CD4-positive, alpha-beta T cell treated with Interleukin-15 for 1 hour (primary cell): ENCODE measurements at regions not wholly inside any gene's neighbourhood (a gene's known extent, or its start where the extent isn't known, plus 50 kb on each side); places are given as distances from the start of the nearest gene placed in this dataset.
"Not testable (repeated sequence)": the region's sequence is repeated elsewhere in the genome, so short reads cannot be mapped to it uniquely, and the experiment has no call there.

ENCODE experiments used
- DNase-seq: peaks from one replicate; pipeline ENCODE4 v3.0.0-alpha.2; 2020

GRCh38 chr5:67612961-67613360, 416.4 kb upstream of the CD180 start:
- DNase-seq: no peak

DNA sequence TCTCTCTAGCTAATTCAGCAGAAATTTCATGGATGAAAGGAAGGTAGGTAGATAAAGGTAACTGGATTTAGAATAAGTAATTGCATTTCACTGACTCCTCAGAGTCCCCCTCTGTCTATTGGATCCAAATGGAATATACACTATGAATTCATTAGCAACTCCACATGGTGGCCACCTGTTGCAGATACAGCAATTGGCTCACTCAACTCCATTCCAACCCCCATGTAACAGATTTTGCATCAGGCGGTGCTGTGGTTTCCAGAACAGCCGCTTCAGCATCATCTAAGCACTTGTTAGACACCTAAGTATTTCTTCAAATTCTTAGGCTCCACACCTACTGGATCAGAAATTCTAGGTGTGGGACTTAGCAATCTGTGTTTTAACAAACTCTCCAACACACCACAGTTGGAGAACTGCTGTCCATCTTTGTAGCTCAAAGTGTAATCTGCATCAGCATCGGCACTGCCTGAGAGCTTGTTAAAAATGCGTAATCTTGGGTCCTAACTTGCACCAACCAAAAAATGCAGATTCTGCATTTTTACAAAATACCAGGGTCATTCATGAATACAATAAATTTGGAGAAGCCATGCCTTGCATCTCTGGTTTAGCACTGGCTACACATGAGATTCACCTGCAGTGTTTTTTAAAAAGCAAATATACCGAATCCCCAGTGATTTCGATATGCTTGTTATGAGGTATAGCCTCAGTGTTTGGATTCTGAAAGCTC, 413.8 kb upstream of the CD180 start:
- DNase-seq: no peak

DNA sequence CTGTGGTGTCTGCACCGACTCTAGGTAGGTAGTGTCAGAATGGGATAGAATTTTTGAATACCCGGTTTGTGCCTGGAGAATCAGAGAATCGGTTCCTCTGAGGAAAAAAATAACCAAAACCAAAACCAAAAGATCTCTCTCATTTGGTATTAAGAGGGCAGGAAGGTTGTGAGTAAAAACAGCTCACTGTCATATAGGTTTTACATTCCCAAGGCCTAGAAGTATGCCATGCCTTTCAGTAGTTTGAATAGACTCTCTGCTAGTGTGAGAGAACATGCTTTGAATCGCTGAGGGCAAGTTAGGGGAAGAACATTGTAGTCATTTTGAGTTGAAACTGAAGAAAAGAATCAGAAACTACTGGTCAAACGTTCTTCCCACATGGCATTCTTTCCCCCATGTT, 411.4 kb upstream of the CD180 start:
- DNase-seq: no peak

- no peak for DNase-seq
These were observed 410.0 kb upstream of the CD180 start for GRCh38 chr5:67606586-67606947.

DNA sequence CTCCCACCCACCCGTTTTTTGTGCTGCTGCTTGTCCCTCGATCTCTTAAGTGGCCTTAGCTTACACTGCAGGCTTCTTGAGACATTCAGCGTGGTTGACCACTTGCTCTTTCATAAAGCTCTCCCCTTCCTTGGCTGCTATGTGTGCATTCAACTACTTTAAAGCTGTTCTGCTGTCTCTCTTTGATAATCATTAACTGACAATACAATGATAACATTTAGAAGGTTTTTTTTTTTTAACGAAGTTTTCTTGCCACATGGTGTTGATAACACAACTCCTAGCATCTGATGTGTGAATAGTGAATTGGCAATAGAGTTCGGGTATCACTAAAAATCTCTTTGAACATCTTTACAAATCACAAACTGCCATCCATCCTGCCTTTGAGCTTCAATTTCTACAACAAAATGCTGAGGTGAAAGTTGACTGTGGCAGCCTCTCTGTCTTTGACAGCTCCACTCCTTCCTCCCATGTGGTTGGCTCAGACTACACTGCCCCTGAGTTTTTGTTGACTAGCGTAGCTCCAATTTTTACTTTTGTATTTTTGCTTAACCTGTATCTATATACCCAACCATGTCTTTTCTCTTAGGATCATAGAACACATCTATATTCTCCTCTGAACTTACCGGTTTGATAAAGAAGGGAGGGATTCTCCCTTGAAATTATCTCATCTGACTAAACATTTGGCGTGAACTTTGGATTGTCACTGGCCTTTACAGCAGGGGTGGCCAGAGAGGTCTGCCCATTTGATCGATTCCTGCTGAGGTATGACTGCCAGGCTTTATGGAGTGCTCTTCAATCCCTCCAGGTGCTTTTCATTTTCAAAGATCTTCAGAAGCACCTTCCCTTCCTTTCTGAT, 409.4 kb upstream of the CD180 start:
- DNase-seq: no peak

DNA sequence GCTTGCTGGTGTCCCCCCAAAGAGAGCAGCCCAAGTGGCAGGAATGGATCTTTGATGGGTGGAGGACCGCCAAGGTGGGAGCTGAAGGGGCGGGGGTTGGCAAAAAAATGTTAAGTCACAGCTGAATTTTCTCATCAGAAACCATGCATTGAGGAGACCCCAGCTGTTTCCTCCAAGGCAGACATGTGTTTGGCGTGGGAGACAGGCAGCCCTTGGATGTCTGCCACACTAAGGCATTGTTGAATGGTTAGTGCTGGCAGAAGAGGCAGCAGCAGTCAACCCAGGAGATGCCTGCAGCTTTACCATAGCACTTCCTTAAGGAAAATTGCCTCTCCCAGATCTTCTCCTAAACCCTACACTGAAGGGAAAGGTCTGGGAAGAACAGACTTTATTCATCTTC, 394.9 kb upstream of the CD180 start:
- DNase-seq: no peak

- DNase-seq: no peak
These were observed 391.8 kb upstream of the CD180 start for GRCh38 chr5:67588389-67588788.

DNA sequence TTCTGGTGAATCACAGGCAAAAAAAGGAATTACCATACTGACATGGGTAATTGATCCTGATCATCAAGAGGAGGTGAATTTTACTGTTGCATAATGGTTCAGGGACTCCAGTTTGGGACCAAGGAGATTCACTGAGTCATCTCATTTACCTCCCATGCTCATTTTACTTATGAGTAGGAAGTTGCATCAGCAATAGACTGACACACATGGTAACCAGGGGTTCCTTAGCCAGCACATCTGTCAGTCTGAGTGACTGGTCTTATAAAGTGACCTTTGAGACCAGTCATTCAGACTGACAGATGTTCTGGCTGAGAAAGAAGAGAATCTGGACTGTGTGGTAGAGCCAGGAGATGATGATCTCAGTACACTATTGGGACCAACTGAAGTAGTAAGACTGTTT, 384.6 kb upstream of the CD180 start:
- no peak for DNase-seq

GRCh38 chr5:67578011-67578410, 381.4 kb upstream of the CD180 start:
- no peak for DNase-seq

GRCh38 chr5:67577424-67577823, 380.8 kb upstream of the CD180 start:
- DNase-seq: no peak

DNA sequence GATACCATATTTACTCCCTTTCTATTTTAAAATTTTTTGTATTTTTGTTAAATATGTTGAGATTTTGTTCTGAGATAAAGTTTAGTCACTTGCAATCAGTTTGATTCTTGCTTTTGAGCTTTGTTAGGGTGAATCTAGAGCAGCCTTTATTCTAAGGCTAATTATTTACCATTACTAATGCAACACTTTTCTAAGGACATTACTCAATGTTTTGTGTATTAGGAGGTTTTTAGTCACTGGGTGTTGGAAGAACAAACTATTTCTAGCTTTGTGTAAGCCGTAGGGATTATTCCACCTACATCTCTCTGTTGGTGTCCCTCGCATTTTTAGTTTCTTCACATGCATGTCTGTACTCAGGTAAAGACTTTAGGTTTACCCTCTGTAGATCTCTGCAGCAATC, 379.5 kb upstream of the CD180 start:
- DNase-seq: no peak

DNA sequence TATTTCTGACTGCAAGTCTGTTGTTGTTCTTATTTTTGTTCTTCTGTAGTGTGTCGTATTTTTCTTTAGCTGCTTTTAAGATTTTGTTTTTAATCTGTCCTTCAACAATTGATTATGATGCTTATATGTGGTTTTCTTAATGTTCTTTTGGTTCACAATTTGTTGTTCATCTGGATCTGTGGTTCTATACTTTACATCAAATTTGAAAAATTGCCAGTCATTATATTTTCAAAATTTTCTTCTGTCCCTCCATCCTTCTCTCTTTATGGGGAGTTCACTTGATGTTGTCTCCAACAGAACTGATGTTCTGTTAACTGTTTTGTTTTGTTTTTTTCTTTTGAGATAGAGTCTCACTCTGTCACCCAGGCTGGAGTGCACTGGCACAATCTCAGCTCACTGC, 378.5 kb upstream of the CD180 start:
- DNase-seq: no peak

DNA sequence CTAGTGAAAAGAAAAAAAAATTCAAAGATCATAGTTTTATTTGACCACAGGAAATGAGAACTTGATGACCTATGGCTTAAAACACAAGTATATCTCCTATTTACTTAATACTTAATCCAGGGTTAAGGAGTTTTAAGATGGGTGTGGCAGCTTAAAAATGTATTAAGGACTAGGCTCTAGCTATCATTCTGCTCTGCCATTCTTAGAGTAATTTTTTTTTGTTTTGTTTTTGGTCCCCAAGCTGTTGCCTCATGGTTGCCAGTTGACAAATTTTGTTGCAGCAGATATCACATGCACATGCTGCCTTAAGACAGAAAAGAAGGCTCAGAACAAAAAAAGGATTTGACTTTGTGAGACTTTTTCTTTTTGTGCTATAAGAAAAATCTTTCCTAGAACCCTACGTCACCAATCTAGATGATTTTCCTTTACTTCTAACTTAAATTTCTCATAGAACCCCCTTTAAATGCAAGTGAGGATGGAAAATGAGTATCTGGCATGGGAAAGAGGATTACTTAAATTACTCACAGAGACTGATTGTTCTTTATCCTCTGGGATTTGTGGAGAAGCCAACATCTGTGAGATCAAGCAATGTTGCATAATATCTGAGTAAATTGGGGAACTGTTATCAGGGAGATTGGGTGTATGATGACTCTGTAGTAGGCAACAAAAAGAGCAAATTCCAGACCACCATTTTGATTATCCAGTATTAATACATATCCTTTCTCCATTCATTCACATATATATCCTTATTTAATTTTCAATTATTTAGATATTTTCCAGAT, 364.7 kb upstream of the CD180 start:
- no peak for DNase-seq

- no peak for DNase-seq
These were observed 356.2 kb upstream of the CD180 start for GRCh38 chr5:67552773-67553172.

DNA sequence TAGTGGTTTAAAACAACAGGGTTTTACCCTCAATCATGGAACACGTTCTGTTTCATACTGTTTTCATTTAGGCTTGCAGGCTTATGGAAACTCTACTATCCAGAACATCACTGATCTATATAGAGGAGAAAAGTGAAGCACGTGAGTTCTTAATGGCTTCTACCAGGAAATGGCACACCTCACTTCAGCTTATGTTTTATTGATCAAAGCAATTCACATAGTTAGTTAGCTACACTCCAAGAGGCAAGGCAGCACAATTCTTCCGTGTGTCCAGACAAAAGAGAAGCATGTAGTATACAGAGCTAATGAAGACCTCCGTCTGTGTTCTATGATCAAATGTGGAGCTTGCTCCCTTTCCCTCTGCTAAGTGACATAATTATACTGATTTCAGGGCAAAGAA, 353.3 kb upstream of the CD180 start:
- no peak for DNase-seq

DNA sequence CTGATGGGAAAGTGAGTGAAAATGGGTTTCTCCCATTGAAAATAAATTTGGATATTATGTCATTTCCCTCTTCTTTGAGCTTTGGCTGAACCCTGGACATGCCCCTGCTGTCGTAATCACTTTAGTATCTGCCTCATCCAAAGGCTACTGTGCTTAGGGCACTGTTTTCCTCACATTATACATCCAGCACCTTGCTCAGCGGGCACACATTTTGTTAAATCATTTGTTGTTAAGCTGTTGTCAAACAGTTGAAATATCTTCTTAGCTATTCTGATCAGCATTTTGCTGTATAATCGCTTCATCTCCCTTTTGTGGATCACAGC, 352.7 kb upstream of the CD180 start:
- DNase-seq: no peak

- no peak for DNase-seq
These were observed 352.1 kb upstream of the CD180 start for GRCh38 chr5:67548520-67549295.

- no peak for DNase-seq
These were observed 351.1 kb upstream of the CD180 start for GRCh38 chr5:67547682-67548081.

- DNase-seq: not testable (repeated sequence)
These were observed 348.3 kb upstream of the CD180 start for GRCh38 chr5:67544942-67545341.

DNA sequence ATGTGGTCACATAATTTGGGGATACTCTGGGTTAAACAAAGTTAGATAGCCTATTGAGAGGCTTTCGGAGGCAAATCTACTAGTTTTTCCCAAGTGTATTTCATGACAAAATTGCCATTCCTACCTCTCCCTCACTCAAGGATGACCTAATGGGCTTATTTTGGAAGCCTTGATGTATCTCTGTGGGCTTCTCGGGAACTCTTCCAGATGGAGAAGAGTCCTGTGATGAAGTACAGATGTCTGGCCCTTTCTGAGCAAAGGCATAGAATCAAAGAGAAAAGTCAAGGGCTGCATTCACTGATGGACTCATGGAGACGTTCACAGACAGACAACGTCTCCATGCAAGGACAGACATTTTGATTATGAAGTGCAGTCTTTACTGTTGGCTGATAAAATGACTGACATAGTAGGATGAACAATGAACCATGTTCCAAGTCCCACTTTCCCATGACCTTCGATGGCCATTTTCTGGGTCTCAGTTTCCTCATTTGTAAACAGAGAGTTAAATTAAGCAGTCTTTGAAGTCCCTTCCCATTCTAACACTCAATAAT, 347.2 kb upstream of the CD180 start:
- DNase-seq: no peak

DNA sequence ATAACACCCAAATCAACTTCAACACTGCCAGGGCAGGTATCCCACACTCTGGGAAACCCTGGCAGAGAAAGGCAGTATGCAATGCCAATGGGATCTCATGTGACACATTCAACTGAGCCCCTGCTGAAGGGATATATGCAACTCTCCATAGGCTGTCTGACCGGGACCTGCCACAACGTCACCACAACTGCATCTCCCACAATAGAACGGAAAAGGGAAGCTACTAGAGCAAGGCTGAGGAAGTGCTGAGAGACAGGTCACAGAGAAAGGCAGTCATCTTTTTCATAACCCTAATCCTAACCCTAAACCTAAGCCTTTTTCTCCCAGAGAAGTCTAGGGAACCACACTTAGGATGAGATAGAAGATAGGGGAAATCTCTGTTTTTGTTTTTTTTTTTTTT, 345.9 kb upstream of the CD180 start:
- DNase-seq: no peak

DNA sequence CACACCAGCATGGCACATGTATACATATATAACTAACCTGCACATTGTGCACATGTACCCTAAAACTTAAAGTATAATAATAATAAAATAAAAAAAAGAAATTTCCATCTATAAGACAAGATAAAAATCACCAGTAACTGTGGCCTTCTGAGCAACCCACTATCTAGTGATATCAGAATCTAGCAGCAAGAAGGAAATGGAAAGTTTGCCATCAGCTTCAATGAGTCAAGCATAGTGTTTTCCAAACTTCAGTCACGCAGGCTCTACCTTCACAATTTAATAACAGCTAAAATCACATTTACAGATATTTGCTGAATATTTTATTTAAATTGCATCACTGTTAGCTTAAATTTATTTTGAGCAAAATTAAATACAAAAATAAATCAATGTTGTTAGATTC, 345.3 kb upstream of the CD180 start:
- no peak for DNase-seq
